GM18520 (cell line): ENCODE measurements at regions not wholly inside any gene's neighbourhood (a gene's known extent, or its start where the extent isn't known, plus 50 kb on each side); places are given as distances from the start of the nearest gene placed in this dataset.
"Not testable (repeated sequence)": the region's sequence is repeated elsewhere in the genome, so short reads cannot be mapped to it uniquely, and the experiment has no call there.

Source experiments
- ATAC-seq: cut with Tn5 transposase; IDR thresholded peaks from one replicate; pipeline ENCODE4 v1.9.1; 2021; ENCODE audit not compliant: unreplicated experiment

DNA sequence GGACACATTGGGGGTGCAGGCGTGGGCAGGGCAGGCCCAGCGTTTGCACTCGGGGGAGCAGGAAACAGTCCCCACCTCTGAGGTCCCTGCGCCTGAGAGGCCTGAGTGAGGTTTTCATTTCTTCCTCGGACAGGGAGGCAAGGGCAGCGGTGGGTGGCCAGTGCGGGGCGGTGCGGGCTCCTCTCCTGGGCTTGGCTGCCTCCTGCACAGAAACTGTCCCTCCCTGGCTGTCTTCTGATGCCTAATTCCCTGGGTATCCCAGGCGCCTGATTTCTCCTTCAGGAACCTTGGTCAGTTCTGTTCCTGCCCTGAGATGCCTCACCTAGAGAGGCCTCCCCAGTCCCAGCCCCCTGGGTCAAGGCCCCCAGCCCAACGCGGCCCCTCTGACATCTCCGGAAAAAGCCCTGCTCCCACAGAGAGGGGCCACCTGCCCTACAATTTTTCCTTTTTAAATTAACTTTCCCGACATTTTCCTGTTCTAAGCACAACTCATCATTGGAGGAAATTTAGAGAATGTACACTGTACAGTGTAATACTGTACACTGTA is 260.3 kb downstream of the ADGRD1 start:
- ATAC-seq = no peak

DNA sequence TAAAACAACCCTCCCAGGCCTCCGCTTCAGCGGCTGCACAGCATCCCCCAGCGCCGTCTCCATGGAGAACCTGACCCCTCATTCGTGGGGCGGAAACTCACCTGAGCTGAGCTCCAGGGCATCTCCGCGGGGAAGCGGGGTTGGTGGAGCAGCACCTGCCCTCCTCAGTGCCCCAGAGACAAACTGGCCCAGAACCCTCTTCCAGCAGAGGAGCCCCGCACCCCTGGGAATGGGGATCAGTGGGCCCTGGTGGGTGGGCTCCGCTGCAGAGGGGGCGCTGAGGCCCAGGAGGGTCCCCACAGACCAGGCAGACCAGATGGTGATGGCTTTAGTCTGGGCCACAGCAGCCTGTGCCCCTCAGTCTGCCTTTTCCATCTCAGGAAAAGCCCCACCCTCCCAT is 261.2 kb downstream of the ADGRD1 start:
- not testable (repeated sequence) for ATAC-seq

GRCh38 chr12:131216587-131216986 is 262.9 kb downstream of the ADGRD1 start:
- ATAC-seq = not testable (repeated sequence)

DNA sequence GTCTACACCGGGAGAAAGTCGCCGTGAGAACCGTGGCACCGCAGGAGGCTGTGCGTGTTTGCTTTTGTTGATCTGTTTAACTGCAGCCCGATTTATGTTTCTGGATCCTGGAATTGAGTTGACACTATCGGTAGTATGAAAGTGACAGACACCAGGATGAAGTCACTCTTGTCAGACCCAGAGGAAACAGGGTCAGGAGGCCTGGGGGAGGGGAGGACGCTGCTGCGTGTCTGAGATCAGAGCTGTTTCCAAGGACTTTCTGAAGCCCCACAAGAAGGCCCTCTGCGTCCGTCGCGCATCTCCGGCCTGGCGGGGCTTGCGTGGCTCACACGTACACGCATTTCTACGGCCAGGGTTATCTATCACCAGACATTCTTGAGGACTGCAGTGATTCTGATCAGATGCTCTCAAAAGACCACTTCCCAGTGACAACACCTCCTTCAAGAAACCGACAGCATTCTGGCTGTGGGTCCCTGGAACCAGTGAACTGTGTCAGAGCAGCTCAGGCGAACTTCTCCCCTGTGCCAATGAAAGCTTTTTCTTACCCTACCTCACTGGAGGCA is 263.4 kb downstream of the ADGRD1 start:
- no peak for ATAC-seq

GRCh38 chr12:131218026-131218922 is 264.6 kb downstream of the ADGRD1 start:
- ATAC-seq = no peak

GRCh38 chr12:131218923-131219669 is 265.4 kb downstream of the ADGRD1 start:
- no peak for ATAC-seq

- ATAC-seq = no peak
Observed at GRCh38 chr12:131219670-131220330, 266.1 kb downstream of the ADGRD1 start.

- no peak for ATAC-seq
Observed at GRCh38 chr12:131220331-131220685, 266.6 kb downstream of the ADGRD1 start.

- no peak for ATAC-seq
Observed at GRCh38 chr12:131221061-131221956, 267.6 kb downstream of the ADGRD1 start.

- no peak for ATAC-seq
Observed at GRCh38 chr12:131221957-131222328, 268.2 kb downstream of the ADGRD1 start.

DNA sequence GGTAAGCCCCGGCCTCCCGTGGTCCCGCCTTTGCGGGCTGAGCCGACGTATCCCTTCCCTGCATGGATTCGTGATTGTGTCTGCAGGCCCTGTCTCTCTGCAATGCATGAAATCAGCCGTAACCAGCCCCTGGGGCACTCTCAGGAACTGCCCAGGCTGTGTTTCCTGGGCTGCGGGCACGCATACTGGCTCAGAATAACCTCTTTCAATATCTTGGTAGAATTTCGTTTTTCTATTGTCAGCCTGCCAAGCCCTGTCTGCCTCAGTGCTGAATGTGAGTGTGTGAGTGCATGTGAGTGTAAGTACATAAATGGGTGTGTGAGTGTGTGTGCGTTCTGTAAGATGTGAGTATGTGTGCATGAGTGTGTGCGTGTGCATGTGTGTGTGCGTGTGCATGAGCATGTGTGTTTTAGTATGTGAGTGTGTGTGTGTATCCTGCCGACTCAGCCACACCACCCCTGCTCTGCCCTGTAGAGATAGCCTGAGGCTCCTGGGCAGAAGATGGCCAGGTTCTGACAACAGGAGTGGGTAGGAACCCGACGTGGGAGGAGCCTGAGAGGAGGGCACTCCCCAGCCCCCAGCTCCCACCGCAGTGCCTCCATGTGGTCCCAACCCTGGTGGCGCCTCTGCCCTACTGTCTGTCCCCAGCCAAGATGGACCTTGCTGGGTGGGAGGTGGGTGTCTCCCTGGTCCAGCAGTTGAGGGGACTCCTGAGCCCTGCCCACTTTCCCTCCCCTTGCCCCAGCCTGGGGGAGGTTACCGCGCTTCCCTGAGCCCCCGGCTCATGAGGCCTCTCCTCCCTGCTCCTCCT is 268.8 kb downstream of the ADGRD1 start:
- ATAC-seq = no peak

DNA sequence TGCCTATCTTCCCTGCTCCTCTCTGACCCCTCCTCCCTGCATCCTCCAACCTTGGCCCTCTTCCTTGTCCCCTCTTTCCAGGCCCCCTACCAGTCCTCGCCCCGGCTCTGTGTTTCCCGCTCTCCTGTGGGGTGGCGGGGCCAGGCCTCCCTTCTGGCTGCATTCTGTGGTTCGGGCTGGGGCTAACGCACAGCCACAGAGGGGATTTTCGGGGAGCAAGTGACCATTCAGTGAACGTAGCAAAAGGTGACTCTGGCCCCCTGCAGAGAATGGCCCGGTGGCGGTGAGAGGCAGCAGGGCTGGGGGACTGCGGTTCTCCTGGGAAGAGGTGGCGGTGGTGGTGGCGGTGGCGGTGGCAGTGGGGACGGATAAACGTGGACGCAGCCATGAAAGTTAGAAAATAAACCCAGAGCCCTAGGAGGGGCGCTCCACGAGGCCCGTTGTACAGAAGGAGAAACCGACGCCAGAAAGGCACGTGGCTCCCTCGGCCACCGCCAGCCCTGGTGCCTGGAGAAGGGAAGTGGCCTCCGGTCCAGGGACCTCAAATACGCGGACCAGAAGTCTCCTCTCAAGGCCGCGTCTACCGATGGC is 269.6 kb downstream of the ADGRD1 start:
- ATAC-seq = no peak

DNA sequence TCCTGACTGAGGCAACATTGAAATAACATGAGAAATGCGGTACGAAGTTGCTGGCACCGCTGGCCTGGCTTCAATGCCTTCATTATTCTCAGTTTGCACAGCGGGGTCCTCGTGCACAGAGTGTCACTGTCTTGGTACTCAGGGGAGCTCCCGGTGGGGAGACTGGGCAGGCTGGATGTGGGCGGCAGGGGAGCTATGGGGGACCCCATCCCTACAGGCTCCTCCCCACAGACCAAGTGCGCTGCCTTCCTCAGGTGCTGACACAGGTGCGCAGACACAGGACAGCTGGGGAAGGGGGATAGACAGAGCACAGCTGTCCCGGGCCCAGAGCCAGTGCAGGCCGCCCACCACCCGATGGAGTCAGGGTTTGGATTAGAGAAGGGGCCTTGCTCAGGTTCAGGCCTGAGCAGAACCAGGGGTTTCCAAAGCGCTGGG is 270.1 kb downstream of the ADGRD1 start:
- no peak for ATAC-seq

GRCh38 chr12:131224226-131225065 is 270.7 kb downstream of the ADGRD1 start:
- not testable (repeated sequence) for ATAC-seq

GRCh38 chr12:131225066-131225380 is 271.3 kb downstream of the ADGRD1 start:
- ATAC-seq = not testable (repeated sequence)

DNA sequence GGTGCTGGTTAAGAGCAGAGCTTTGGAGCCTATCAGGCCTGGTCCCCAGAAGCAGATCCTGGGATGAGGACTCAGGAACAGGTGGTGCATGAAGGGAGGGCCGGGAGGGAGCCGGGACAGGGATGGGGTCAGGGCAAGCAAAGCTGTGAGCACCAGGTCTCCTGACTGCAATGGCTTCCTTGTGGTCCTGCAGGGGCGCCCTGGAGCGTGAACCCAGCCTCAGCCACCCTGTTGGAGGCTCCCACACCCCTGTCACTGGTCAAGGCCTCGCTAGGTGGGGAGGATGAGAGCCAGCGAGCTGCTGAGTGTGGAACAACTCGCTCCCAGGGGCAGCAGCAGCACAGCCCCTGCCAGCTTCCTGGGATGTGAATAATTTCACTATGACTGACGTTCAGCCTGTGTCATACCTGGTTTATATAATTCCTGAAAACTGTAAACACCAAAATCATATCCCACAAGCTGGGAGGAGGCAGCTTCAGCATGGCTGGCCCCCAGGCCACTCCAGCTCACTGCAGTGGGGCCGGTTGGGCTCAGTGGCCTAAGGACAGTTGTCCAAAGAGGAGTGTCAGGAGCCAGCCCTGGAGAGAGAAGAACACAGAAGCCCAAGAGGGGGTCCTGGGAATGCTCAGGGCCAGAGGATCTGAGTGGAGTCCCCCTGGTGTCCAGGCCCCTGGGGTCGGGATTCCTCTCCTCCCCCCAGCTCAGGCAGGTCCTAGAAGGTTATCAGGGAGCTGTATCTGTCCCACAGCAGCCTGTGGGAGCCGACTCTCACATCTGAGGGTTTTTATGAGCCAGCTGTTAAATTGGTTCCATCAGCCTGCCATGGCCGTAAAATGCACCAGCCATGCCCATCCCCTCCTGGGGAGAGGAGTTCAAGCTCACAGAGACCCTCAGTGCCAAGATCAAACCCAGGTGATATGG is 272.9 kb downstream of the ADGRD1 start:
- no peak for ATAC-seq

GRCh38 chr12:131227641-131228040 is 273.9 kb downstream of the ADGRD1 start:
- not testable (repeated sequence) for ATAC-seq
